ENCODE measurements at regions not wholly inside any gene's neighbourhood (a gene's known extent, or its start where the extent isn't known, plus 50 kb on each side); places are given as distances from the start of the nearest gene placed in this dataset.

- H3K27ac ChIP-seq: no peak overlapping the region
- H3K36me3 ChIP-seq (replicated peaks): no peaks in the 10 kb centered on the region
- no peak for TF ChIP-seq CTCF (IDR thresholded peaks at IDR 0.05; ENCODE audit: low read depth, low read length, missing control alignments)
- in situ Hi-C loops (cut with HindIII; ENCODE audit: low pct_ligation_motif_present, low sequenced_read_pairs): no loop called here
- no peaks in the 10 kb centered on the region for H3K27me3 ChIP-seq (replicated peaks)
- no peak for DNase-seq
- no peak overlapping the region for H3K4me3 ChIP-seq (ENCODE audit: low read depth, low read length)
Measured at GRCh38 chr12:82040987-82041743, 282.0 kb upstream of the PPFIA2 start.

GRCh38 chr12:82034769-82035168 is 275.6 kb upstream of the PPFIA2 start:
- Histone ChIP-seq H3K4me3 (ENCODE audit: low read depth, low read length) (no peak overlapping the region), H3K36me3 (replicated peaks) (no peaks in the 10 kb centered on the region), H3K27me3 (replicated peaks) (no peaks in the 10 kb centered on the region), H3K27ac (no peak overlapping the region)
- TF ChIP-seq CTCF (IDR thresholded peaks at IDR 0.05; ENCODE audit: low read depth, low read length, missing control alignments): no peak
- in situ Hi-C loops (cut with HindIII; ENCODE audit: low pct_ligation_motif_present, low sequenced_read_pairs): no loop called here
- no peak for DNase-seq

GRCh38 chr12:82029936-82030335 is 270.8 kb upstream of the PPFIA2 start:
- in situ Hi-C loops (cut with HindIII; ENCODE audit: low pct_ligation_motif_present, low sequenced_read_pairs): no loop called here
- H3K36me3 ChIP-seq (replicated peaks): no peaks in the 10 kb centered on the region
- TF ChIP-seq CTCF (IDR thresholded peaks at IDR 0.05; ENCODE audit: low read depth, low read length, missing control alignments): no peak

DNA sequence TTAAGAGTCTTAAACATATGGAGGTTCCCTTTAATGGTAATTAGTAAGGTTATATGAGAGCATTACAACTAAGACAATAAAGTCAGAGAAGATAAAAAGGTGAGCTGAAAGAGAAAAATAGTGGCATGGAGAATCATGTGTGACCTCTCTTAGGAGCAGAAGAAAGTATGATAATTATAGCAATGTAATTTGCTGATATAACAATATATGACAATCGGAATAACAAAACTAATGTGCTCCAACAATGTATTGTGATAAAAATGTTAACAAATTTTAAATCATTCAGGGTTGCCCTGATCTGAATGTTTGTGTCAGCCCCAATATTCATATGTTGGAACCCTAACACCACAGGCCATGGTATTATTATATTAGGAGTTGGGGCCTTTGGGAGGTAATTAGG is 269.6 kb upstream of the PPFIA2 start:
- Histone ChIP-seq H3K36me3 (replicated peaks) (no peaks in the 10 kb centered on the region), H3K27ac (no peak overlapping the region), H3K27me3 (replicated peaks) (no peaks in the 10 kb centered on the region), H3K4me3 (ENCODE audit: low read depth, low read length) (no peak overlapping the region)
- in situ Hi-C loops (cut with HindIII; ENCODE audit: low pct_ligation_motif_present, low sequenced_read_pairs): no loop called here
- no peak for TF ChIP-seq CTCF (IDR thresholded peaks at IDR 0.05; ENCODE audit: low read depth, low read length, missing control alignments)
- DNase-seq: no peak

More at GRCh38 chr12:82029936-82030335, 270.8 kb upstream of the PPFIA2 start:
- H3K27me3 ChIP-seq (replicated peaks): no peaks in the 10 kb centered on the region
- no peak overlapping the region for H3K27ac ChIP-seq
- H3K4me3 ChIP-seq (ENCODE audit: low read depth, low read length): no peak overlapping the region
- DNase-seq: no peak

DNA sequence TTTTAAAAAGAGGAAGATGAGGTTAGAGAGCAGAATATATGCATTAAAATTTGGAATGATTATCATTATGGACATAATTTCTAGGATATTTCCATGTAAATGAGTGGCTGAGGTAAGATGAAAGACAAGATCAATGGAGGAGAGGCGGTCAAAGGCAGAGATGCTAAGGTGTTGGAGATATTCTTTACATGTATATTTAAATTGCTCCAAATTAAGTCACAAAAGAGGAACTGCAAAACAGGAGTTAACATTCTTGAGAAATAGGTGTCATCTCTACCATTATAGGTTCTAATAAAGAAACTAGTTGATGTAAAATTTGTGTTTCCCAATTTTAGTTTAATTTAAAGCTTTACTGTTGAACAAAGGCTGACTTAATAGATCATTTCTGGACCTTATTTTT is 268.5 kb upstream of the PPFIA2 start:
- no peak overlapping the region for H3K27ac ChIP-seq
- TF ChIP-seq CTCF (IDR thresholded peaks at IDR 0.05; ENCODE audit: low read depth, low read length, missing control alignments): no peak
- no peaks in the 10 kb centered on the region for H3K36me3 ChIP-seq (replicated peaks)
- no peak overlapping the region for H3K4me3 ChIP-seq (ENCODE audit: low read depth, low read length)
- DNase-seq: no peak
- in situ Hi-C loops (cut with HindIII; ENCODE audit: low pct_ligation_motif_present, low sequenced_read_pairs): no loop called here
- H3K27me3 ChIP-seq (replicated peaks): no peaks in the 10 kb centered on the region

- in situ Hi-C loops (cut with HindIII; ENCODE audit: low pct_ligation_motif_present, low sequenced_read_pairs): no loop called here
- Histone ChIP-seq H3K36me3 (replicated peaks) (no peaks in the 10 kb centered on the region), H3K27ac (no peak overlapping the region), H3K27me3 (replicated peaks) (no peaks in the 10 kb centered on the region), H3K4me3 (ENCODE audit: low read depth, low read length) (no peak overlapping the region)
- TF ChIP-seq CTCF (IDR thresholded peaks at IDR 0.05; ENCODE audit: low read depth, low read length, missing control alignments): no peak
- DNase-seq: no peak
Measured at GRCh38 chr12:82025462-82025861, 266.3 kb upstream of the PPFIA2 start.
